ENCODE measurements at regions not wholly inside any gene's neighbourhood (a gene's known extent, or its start where the extent isn't known, plus 50 kb on each side); places are given as distances from the start of the nearest gene placed in this dataset.
A peak's percentile ranks its signal among the peaks of the same experiment; 100 is the strongest.

GRCh38 chr6:92635553-92636153, 783.7 kb downstream of the EPHA7 start:
- DNase-seq, result no peak

- DNase-seq, result no peak
Observed at GRCh38 chr6:92634561-92634960, 784.8 kb downstream of the EPHA7 start.

GRCh38 chr6:92623431-92623830, 795.9 kb downstream of the EPHA7 start:
- no peak for DNase-seq

- no peak for DNase-seq
Observed at GRCh38 chr6:92617721-92618120, 801.6 kb downstream of the EPHA7 start.

- no peak for DNase-seq
Observed at GRCh38 chr6:92608751-92609150, 810.6 kb downstream of the EPHA7 start.

- no peak for DNase-seq
Observed at GRCh38 chr6:92593201-92593600, 826.2 kb downstream of the EPHA7 start.

GRCh38 chr6:92589996-92590395, 829.4 kb downstream of the EPHA7 start:
- no peak for DNase-seq

GRCh38 chr6:92588148-92588547, 831.2 kb downstream of the EPHA7 start:
- DNase-seq, result no peak

- no peak for DNase-seq
Observed at GRCh38 chr6:92587525-92587924, 831.8 kb downstream of the EPHA7 start.

GRCh38 chr6:92586236-92586977, 833.0 kb downstream of the EPHA7 start:
- no peak for DNase-seq

- DNase-seq, result no peak
Observed at GRCh38 chr6:92582211-92582610, 837.1 kb downstream of the EPHA7 start.

- no peak for DNase-seq
Observed at GRCh38 chr6:92577077-92577719, 842.2 kb downstream of the EPHA7 start.

GRCh38 chr6:92568541-92568940, 850.8 kb downstream of the EPHA7 start:
- peak; percentile 45 to 67 for DNase-seq

GRCh38 chr6:92566632-92567031, 852.7 kb downstream of the EPHA7 start:
- no peak for DNase-seq

GRCh38 chr6:92564376-92564775, 855.0 kb downstream of the EPHA7 start:
- DNase-seq, result peak in 1 of 2 donors; percentile 11

- DNase-seq, result no peak
Observed at GRCh38 chr6:92559611-92560010, 859.7 kb downstream of the EPHA7 start.

GRCh38 chr6:92559003-92559402, 860.4 kb downstream of the EPHA7 start:
- DNase-seq, result no peak

- DNase-seq, result no peak
Observed at GRCh38 chr6:92550501-92550900, 868.9 kb downstream of the EPHA7 start.

- no peak for DNase-seq
Observed at GRCh38 chr6:92545861-92546260, 873.5 kb downstream of the EPHA7 start.

GRCh38 chr6:92541448-92542060, 877.8 kb downstream of the EPHA7 start:
- no peak for DNase-seq

GRCh38 chr6:92538926-92539325, 880.4 kb downstream of the EPHA7 start:
- no peak for DNase-seq

- no peak for DNase-seq
Observed at GRCh38 chr6:92538275-92538674, 881.1 kb downstream of the EPHA7 start.

GRCh38 chr6:92534109-92534508, 885.2 kb downstream of the EPHA7 start:
- no peak for DNase-seq

All from right lung (tissue), 2 donors.